Stimulated activated CD8-positive, alpha-beta memory T cell treated with anti-CD3 and anti-CD28 coated beads, Interleukin-12 subunit alpha, Interleukin-12 subunit beta, amount 100 ng/mL, for 24 hours (primary cell): ENCODE measurements at regions not wholly inside any gene's neighbourhood (a gene's known extent, or its start where the extent isn't known, plus 50 kb on each side); places are given as distances from the start of the nearest gene placed in this dataset.
A peak's percentile ranks its signal among the peaks of the same experiment; 100 is the strongest.
"Not testable (repeated sequence)": the region's sequence is repeated elsewhere in the genome, so short reads cannot be mapped to it uniquely, and the experiment has no call there.

Experiments used
- DNase-seq: peaks from one replicate; pipeline ENCODE4 v3.0.0-alpha.2; 2020; ENCODE audit errors: extremely low read depth

DNA sequence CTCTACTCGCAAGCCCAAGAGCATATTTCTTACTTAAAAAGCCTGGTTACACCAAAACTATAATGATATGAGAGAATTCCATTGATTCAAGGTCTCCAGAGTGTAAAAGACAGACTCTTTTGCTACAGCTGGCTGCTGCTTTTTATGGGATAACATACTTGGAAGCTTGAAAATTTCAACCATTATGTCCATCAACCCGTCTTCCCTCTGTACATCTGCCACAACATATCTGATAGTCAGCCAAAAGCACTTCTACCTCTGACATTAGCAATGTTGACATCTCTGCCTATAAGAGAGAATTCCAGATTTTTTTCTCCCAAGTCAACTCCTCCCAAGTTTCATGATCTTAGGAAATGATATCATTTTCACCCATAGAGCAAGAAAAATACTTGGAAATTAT is 54.4 kb upstream of the IQCM start:
- DNase-seq, result no peak

DNA sequence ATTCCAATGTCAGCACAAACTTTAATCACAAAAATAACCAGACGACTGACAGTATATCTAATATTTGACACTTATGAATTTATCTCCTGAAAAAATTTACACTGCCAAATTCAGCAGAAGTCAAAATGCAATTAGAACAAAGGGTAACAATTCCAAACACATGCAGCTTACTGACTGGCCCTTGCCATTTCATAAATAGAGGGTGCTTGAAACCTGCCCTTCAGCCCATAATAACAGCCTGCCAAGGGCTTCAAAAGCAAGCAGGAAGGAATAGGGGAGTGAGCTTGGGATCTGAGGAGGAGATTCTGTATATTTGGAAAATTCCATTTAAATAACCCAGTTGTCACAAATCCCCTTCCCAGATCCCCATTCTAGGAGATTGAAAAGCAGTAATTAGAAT is 66.1 kb upstream of the IQCM start:
- DNase-seq, result no peak

DNA sequence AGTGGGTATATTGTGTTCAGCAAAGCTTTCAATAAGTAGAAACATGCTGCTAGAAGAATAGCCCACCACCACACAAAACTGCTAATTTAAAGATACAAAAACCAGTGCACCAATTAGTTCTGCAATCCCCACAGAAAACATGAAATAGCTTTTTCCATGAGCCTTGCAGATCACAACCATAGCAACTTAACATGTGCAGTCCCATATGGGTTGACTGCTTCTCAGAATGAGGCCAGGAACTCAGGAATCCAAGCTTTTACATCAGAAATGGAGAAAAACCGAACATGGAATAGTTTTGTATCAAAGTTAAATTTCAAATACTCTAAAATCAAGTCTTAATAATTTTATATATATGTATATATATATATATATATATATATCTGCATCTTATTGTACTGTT is 66.6 kb upstream of the IQCM start:
- DNase-seq, result no peak

DNA sequence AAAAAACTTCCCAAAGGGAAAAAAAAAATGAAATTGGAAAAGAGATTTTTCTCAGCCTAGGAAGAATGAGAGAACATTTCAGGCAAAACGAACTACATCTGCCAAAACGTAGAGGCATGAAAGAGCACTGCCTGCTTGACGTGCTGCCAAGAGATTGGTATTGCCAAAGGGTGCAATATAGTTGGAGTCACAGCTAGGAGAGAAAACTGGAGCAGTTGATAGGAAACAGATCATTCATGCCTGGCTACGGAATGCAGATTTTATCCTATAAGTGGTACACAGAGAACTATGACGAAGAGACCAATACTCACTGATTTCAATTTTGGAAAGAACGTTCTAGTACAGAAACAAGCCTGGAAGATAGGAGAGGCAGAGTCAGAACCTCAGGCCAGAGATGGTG is 68.4 kb upstream of the IQCM start:
- no peak for DNase-seq

DNA sequence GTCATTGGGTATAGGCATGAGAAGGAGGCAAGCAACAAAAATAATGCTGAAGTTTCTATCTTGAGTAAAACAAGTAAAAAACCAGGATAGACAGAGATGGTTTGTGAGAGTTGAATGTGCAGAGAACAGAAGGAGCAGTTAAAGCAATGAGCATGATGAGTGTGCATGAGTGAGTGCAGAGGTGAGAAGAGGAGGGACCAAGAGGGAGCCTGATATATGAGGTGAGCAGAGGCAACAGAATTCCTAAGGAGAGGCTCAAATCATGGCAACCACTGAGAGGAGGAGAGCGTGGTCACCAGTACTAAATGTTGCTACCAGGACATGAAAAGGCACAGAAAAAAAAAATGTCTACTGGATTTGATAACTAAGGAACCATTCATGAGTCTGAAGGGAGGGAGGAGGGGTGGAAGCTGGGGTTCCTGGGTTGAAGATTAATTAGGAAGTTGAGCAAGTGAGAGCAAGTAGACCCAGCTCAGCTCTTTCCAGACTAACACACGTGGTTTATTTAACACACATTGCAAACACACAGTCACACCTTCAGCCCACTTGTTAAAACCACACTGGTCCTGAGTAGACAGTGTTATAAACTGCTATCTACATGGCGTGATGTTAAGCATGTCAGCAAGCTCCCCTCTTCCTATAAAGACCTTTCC is 69.0 kb upstream of the IQCM start:
- DNase-seq, result no peak

DNA sequence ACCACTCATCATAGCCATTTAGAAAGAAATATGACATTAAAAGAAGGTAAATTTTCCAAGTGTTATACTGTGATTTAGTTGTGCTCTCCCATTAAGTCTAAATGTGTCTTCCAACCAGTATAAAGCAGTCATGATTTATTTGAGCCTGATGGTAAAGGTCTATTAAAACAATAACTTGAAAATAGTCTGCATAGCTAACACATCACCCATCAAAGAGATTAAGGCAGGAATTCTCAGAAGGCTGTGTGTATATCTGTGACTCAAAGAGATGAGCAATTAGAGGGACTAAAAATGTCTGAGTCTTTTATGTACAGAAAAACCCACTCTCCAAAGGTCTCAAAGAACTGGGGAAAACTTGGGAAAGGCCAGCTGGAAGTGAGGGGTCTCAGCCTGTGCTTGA is 70.3 kb upstream of the IQCM start:
- DNase-seq, result no peak

DNA sequence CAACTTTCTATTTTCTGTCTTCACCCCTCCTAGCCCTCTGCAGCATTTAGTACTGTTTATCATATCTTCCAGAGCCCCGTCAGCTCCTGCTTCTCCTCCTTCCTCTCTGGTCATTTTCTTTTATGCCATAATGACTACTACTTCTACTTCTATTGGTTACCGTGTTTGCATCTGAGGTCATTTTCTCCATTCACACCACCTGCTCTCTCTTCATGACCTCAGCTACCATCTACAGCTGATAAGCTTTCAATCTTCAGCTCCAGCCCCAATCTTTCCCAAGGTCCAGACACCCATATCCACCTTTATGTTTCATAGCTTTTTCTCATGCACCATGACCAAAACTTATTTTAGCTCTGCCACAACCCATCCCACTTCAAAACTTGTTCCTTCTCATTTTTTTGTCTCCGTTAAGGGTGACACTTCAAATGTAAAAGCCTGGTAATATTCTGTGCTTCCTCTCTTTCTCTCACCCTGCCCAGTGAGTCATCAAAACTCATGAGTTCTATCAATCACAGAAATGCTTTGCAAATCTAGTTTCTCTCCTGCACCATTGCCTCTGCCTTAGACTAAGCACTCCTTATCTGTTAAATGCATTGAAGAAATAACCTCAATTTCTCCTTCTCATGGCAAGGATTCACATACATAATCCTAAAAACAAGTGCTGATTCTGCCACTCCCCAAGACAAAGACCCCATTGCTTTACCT is 71.3 kb upstream of the IQCM start:
- DNase-seq, result no peak

DNA sequence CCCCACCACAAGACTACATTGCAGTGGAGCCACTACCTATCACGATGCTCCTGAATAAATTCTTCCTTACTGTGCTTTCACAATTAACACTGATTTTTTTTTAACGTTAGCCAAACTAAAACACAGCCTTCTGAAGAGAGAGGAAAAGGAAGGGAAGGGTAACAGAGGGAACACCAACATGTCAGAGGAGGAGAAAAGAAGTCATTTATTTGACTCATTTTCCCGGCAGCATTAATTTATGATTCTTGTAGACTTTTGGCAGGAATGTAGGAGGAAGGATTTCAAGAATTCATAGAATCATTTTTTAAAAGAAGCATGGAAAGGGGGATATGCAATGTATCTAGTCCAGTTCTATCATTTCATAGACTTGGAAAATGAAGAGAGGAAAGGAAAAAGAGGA is 74.3 kb upstream of the IQCM start:
- no peak for DNase-seq

DNA sequence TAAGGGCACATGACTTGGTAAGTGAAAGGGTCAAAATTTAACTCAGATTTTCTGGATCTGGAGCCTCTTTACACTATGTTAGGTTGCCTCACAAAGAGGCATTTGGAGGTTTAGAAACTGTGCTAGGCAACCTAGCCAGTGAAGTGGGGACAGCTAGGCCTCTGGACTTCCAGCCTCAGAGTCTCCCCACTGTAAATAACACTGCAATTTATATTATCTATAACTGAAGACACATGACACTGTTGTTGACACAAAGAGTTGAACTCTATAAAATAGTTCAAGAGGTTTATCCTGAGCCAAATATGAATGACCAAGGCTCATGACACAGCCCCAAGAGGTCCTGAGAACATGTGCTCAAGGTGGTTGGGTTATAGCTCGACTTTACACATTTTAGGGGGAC is 74.9 kb upstream of the IQCM start:
- no peak for DNase-seq

DNA sequence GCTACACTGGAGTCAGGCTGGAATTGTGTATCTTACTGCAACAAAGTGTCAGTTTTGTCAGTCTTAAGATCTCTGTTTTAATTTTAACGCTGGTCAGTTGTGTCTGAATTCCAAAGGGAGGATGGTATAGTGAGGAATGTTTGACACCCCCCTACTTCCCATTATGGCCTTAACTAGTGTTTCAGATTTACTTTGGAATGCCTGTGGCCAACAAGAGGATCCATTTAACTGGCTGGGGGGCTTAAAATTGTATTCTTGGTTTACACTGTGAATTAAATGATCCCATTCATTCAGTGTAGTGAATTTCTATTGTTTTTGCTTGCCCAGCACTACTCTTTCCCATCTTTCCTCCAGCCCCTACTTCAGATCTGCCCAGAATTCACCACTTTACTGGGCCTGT is 75.8 kb upstream of the IQCM start:
- no peak for DNase-seq

DNA sequence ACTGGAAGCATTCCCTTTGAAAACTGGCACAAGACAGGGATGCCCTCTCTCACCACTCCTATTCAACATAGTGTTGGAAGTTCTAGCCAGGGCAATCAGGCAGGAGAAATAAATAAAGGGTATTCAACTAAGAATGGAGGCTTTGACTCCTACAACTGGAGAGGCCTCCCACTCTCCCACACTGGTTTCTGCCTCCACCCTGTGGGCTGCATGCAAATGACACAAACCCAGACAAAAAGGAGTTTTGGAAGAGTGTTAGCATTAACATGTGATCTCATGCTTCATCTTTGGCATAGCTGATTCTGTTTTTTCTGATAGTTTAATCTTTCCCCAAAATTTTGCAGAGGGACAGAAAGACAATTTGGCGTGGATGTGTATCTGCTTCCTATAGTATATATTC is 80.8 kb upstream of the IQCM start:
- no peak for DNase-seq

DNA sequence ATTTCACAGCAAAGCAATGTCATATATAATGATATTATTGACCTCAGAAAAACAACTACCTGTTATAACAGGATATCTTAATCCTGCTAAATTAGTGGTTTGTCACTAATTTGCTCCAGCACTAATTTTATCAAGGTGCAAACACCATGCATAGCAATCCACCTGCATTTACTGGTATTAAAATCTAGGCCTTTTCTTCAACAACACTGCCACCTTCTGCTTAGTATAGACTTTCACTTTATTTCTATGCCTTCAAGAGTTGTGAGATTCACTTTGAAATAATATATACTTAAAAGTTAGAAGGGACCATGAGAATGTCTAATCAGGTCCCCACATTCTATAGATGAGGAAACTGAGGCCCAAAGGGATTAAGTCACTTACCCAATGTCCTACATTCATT is 82.1 kb upstream of the IQCM start:
- DNase-seq, result no peak

DNA sequence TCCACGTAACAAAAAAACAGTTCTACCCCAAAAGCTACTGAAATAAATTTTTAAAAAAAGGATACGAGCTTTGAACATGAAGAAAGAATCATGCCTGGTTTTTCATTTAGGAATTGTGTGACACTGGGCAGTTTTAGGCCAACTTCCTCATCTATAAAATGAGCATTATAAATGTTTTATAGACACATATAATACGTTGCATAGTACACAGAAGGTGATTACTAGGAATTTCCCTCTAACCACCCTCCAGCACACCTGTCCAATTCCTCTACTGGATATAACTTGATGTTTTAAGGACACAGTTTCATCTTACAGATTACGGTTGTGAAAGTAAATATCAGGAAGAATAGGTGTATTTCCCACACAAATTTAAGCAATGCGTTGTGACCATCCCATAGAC is 85.5 kb upstream of the IQCM start:
- DNase-seq, result no peak

DNA sequence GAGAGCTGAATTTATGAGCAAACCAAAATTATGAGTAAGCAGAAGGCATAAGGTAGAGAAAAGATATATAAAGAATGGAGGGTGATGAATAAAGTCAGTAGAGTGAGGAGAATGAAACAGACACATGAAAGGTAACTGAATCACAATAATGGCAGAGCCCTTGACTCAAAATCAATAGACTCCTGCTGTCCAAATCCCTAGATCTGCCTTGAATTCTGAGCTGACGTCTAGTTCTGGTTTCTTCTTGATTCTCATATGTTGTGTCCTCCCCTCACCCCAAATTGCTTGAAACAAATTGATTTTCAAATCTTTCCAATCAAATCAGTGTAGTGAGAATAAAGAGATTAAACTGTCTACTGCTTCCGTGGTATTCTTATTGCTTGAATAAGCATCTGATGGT is 86.6 kb upstream of the IQCM start:
- no peak for DNase-seq

DNA sequence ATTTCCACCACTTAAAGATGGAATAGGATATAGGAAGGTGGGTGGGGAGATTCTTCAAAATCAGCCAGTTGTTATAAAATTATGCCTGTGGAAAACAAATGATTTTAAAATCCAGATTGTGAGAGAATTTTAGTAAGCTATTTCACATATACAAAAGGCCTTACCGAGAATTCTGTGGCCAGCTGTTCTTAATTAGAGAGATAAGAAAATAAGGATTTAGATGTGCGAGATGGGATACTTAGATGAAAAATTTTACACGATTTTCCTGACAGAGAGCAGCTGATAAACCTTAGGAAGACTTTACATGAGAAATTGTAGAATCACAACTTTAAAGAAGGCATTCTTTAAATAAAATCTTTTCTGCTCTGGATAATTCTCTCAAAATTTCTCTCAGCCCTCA is 94.5 kb upstream of the IQCM start:
- no peak for DNase-seq

DNA sequence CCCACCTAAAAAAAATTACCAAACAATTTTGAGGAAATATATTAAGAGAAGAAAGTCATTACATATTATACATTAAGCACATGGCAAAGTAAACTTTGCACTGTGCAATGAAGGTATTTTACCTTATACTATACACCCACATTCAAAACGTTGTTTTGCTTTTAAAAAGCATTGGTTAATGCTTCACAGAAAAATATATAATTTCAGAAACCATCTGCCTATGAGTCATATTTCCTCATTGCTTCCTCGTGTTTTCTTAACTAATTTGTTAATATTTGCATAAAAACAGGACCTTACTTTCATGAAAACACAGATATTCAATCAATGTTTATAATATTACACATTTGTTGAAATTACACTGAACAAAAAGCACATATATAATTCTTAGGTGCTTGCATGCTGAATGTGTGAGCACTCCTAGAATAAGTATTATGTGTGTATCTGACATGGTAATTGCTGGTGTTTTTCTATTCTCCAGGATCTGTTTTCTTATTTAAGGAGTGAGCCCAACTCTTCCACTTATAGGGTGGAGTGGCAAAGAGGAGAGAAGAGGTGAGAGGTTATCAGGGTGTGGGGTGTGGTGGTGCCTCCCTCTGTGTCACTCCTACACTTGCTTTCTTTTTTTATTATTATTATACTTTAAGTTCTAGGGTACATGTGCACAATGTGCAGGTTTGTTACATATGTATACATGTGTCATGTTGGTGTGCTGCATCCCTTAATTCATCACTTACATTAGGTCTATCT is 95.1 kb upstream of the IQCM start:
- no peak for DNase-seq

DNA sequence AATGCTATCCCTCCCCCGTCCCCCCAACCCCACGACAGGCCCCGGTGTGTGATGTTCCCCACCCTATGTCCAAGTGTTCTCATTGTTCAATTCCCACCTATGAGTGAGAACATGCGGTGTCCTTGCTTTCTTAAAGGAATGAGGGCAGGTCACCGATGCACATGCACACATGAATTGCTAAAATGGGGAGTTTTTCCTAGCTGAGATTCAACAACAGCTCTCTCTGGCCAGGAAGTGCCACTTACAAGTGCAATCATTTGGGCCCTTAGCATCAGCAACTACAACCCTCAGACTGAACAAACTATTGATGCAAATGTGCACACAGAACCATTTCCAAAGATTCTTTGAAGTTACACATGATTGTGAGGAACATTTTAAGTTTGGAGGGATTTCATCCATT is 95.7 kb upstream of the IQCM start:
- DNase-seq, result no peak

DNA sequence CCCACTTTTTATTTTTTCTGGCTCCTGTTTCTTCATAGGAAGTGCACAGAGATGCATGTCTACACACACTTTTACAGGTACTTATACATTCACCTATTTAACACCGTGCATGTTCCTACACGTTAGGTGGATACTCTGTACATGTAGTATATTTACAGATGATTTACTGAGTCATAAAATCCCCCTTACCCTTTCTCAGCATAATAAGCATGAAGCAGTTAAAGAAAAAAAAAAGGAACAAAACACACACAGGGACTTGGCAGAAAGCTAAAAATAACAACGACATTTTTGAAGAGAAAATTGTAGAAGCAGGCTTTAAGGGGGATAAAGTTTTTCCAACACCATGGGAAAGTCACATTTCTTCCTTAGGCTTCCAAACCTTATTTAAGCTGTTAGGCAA is 96.4 kb upstream of the IQCM start:
- no peak for DNase-seq

DNA sequence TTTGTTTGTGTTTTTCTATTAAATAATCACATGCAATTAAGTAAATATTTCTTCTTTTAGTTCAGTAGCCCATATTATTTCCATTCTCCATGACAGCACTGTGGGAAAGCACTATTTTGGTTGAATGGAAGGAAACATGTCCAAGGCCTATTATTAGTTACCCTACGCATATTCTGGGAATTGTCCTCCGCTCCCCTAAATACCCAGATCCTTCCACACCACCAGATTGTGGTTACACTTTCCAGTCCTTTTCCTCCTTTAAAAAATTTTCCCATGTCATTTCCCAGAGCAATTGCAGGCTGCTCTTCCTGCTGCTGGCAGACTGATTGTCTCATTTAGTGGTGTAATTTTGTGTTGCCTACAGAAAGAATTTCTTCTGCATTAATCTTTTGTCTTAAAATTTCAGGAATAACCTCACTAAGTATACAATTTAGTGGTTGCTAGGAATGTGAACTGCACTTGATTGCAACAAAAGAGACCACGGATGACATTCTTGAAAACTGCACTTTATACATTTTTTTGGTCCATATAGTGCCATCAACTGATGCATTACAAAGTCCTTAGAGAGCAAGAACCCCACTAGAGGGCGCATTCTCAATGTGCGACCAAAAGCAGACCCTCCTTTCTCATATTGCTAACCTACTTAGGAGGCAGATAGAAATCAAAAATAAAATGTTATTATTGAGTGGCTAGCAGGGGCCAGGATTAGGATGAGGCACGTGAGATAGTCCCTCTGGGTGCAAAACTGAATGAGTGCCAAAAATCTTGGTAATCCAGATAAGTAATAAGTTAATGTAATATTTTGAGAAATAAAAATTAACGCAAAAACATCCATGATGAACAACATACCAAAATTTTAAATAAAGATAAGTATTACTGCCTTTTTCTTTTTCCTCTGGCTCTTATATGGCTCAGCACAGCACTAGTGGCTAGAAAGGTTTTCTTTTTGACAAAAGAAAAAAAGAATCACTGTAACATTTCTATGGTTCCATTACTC is 98.8 kb upstream of the IQCM start:
- DNase-seq, result peak; percentile 1

DNA sequence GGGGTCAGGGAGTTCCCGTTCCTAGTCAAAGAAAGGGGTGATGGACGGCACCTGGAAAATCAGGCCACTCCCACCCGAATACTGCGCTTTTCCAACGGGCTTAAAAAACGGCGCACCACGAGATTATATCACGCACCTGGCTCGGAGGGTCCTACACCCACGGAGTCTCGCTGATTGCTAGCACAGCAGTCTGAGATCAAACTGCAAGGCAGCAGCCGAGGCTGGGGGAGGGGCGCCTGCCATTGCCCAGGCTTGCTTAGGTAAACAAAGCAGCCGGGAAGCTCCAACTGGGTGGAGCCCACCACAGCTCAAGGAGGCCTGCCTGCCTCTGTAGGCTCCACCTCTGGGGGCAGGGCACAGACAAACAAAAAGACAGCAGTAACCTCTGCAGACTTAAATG is 100.1 kb upstream of the IQCM start:
- DNase-seq, result not testable (repeated sequence)

DNA sequence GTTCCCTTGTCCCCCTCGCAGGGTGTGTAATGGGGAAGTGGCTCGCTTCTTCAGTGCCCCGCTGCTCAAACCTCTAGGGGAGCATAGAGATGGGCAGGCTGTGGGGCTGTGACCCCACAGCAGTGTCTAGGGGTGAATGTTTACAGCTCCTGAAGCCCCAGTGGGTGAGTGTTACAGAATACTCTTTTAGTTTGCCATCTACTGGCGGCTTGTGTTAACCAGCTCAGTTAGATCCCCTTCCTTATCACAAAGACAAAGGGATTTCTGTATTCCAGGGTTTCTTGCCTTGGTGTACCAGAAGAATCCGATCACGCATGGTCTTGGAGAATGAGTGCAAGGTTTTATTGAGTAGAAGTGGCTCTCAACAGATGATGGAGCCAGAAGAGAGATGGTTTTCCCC is 108.1 kb upstream of the IQCM start:
- DNase-seq, result no peak

DNA sequence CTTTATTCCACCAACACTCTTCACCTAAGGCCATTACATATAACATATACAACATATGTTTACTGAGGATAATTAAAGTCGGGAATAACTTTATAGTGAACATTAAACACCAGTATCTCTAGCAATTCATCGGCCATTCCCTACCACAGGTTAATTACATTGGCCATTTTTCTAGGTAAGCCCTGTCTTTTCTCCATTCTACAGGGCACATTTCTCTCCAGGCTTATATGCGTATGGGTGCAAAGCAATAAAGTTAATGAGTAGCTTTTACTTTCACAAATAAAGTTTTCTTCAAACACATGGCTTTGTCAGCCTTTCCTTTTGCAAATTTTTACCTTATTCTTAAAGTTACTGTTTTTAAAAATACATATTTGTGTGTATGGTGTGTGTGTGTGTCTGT is 111.9 kb upstream of the IQCM start:
- DNase-seq, result no peak
